ENCODE measurements at regions not wholly inside any gene's neighbourhood (a gene's known extent, or its start where the extent isn't known, plus 50 kb on each side); places are given as distances from the start of the nearest gene placed in this dataset.

GRCh38 chr2:2751715-2752315 lies 420.7 kb upstream of the MYT1L start:
- DNase-seq: no peak

DNA sequence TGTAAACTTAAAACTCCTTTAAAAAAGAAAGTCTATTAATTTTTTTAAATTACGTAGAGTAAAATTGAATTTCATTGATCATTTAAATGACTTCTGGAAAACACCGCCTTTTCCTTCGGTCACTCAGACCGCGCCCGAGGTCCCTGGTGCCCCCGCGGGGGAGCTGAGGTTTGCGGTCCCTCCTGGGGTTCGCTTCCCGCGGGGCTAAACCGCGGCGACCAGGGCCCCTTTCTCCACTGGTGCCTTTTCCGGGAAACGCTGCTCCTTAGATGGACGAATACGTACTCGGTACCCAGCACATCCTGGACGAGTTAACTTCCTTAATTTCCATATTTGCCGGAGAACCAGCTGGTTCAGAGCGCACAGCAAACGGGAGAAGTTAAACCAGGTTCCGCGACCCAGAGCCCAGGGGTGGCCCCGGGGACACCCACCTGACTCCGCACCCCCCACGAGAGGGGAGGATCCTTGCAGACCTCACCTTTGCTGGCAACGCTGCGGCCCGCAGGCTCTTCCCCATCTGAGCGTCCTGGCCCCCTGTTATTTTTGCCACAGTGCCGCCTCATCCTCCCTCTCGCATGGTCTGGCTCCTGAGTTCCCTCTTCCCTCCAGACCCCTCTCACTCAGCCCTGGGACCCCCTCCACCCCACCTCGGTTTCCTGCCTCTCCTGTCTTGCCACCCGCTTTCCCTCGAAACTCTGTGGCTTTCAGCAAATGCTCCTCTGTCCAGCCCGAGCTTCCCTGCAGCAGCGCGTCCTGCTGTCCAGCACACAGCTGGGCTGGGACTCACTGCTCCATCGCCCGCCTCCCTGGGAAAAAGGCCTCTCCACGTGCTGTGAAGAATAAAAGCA lies 420.0 kb upstream of the MYT1L start:
- DNase-seq: no peak

DNA sequence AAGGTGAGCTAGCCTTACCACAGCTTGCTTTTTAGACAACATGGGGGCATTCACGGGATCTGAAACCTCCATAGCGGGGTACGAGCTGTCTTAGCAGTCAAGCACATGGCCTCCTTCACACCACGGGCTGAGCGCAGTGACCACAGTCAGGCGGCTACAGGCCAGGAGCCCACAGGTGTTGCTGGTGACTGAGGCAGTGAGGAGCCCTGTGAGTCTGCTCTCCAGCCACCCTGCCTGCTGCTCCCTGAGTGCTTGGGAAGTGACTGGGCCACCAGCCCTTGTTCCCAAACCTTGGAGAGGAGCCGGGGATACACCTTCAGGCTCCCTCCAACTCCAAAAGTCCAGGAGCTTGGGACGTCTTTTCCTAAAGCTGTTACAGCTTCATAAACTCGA lies 418.1 kb upstream of the MYT1L start:
- DNase-seq: no peak

DNA sequence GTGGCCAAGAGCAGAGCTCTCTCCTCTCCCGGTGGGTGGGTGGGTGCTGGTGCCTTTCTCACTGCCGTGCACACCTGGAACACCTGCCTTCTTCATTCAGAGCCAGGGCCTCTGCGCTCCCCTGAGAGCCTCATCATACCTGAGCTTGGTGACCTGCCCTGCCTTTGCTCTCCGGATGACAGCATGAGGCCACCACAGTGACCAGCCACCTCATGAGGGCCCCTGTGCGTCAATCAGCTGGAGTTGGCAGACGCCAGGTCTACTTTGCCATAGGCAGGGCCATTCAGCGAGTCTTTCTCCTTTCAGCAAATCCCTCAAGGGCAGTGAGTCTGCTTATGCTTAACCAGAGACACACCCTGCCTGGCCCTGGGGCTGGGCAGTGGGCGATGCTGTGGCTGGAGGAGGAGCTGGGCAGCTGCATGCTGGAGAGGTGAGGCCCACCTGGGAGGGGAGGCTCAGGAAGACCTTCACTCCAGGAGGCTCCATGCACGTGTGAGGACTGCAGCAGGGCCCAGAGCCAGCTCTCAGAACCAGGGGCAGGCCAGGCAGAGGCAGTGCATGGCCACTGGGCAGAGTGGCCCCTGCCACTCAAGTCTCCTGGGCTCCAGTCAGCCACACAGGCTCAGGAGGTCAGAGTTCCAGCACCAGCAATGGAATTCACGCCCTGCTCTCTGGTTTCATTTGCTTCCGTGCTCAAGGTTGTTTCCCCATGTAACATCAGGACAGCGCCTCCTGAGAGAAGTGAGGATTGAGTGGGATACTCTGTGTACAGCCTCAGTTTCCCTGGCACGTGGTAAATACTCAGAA lies 417.5 kb upstream of the MYT1L start:
- no peak for DNase-seq

GRCh38 chr2:2747797-2748301 lies 416.8 kb upstream of the MYT1L start:
- DNase-seq: no peak

DNA sequence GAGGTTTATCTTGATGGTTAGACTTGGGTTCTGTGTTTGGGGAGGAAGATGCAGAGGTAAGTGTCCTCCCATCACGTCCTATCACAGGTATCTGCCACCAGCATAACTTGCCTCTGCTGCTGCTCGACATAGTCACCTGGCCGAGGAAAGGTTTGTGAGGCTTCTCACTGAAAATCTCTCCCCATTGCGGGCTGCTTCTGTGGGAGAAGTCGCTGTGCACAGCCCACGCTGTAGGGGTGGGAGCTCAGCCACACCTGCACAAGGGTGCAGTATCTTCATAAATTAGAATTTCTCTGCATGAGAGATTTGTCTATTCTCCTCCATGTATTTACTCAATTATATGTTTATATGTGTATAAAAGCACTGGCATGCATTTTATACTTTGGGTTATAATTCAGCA lies 415.7 kb upstream of the MYT1L start:
- DNase-seq: no peak

DNA sequence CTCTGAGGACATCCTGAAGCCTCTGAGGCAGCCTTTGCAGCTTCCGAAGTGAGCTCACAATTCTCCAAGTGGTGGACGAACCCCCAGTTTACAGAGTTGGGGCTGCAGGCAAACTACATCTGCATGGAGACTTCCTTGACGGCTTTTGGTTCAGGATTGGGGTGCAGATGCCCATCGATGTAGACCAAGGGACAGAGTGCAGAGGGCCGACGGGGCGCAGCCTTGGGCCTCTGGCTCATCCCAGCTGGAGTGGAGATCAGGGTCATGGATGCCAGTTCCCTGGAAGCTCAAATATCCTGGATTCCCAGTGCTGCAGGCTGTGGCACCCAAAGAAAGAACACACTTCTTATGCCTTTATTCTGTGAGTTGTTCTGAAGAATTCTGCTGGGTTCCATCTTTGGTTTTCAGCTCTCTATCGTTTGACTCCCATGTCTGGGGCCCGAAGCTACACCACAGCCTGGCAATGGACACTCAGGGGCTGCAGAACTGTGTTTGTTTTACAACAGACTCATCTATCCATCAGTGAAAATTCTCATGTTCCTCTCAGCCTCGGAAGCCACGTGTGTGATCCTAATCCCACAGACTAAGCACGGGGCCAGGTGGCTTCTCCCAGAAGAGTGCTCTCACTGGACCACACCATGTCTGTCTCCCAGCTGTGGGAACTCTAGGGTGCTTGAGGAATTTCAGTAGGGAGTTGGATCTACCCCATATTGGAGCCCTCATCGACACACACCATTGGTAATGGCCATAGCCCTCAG lies 414.1 kb upstream of the MYT1L start:
- no peak for DNase-seq

DNA sequence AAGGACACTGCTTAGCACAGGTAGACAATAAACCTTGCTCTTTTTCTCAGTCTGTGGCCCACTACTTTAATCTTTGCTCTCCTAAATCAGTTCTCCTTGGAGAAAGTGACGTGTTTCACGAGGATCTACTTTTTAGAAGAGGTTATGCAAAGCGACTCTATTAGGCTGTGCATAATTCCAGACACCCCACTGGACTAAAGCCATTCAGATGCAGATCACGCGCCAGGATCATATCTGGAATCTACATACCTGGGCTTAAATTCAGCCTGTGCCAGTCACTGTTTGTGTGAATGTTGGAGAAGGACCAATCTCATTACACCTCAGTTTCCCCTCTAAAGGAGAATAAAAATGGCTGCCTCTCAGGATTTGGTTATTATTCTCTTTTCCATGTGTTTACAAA lies 413.0 kb upstream of the MYT1L start:
- no peak for DNase-seq

GRCh38 chr2:2743164-2743571 lies 412.1 kb upstream of the MYT1L start:
- no peak for DNase-seq

DNA sequence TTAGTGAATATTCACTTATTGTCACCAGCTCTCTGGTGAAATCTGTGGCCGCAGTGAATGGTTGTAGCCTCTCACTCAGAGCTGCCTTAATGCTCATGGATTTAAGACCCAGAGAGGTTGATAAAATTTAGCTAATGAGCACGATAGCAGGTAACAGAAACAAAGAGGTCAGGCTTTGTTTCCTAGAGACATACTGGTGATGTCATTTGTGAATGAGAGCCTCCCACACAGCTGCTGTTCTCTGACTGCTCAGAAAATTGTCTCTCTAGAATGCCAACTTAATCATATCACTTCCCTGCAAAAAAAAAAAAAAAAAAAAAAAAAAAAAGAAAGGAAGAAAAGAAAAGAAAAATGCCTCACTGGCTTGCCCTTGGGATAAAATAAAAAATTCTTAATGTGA lies 411.7 kb upstream of the MYT1L start:
- DNase-seq: no peak

- DNase-seq: no peak
Measured at GRCh38 chr2:2740238-2740775, 409.2 kb upstream of the MYT1L start.

DNA sequence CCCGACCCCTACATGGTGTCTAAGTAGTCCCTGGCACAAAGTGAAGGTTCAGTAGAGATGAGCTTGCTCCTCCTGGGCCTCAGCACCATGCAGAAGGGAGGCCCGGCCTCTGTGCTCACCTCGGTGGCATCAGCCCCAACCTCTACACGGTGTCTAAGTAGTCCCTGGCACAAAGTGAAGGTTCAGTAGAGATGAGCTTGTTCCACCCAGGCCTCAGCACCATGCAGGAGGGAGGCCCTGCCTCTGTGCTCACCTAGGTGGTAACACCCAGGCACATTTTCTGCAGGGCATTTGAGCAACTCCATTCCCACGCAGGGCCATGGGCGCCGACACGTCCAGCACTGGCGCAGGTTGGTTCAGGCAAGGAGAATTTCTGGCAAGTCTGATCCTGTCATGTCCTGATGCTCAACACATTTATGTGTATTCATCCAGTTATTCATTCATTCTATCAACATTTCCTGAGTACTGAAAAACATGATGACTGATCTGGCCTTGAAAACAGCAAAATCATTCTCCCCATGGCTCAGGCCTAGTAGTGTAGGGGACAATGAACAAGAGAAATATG lies 408.2 kb upstream of the MYT1L start:
- no peak for DNase-seq

DNA sequence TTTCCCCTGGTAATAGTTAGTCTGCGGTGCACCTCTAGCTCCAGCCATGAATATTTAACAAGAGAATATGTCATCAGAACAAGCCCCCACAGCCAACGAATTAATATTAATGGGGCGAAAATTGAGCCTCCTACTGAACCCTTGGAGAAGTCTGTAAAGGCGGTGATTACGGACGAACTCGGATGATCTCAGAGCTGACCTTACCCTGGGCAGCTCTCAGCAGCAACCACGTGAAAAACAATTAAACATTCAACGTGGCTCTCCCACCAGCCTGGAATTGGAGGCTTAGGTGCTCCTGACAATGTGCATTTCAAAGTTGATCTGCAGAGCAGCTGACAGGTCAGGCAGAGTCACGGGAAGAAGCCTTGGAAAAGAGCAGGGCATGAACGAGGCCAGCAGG lies 407.6 kb upstream of the MYT1L start:
- no peak for DNase-seq

DNA sequence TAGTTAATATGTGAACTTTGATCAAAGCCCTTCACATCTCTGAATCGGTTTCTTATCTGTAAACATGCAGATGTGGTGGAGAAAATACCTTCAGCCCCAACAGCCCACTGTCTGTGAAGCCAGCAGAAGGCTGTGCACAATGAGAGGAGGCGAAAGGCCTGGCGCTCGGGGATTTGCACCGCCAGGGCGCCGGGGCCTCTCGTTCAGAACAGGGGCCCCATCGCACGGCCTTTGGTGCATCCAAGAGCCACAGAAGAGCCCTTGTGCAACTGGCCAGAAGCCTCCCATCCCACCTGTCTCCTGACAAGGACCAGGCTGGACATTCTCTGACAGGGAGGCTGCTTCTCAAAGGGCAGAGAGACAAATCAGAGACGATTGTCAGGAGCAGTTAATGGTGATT lies 407.2 kb upstream of the MYT1L start:
- no peak for DNase-seq

- no peak for DNase-seq
Measured at GRCh38 chr2:2735041-2735440, 404.0 kb upstream of the MYT1L start.

- DNase-seq: no peak
Measured at GRCh38 chr2:2734308-2734707, 403.2 kb upstream of the MYT1L start.

- DNase-seq: no peak
Measured at GRCh38 chr2:2733818-2734217, 402.7 kb upstream of the MYT1L start.

GRCh38 chr2:2732331-2733119 lies 401.4 kb upstream of the MYT1L start:
- no peak for DNase-seq

GRCh38 chr2:2731816-2732284 lies 400.8 kb upstream of the MYT1L start:
- no peak for DNase-seq

DNA sequence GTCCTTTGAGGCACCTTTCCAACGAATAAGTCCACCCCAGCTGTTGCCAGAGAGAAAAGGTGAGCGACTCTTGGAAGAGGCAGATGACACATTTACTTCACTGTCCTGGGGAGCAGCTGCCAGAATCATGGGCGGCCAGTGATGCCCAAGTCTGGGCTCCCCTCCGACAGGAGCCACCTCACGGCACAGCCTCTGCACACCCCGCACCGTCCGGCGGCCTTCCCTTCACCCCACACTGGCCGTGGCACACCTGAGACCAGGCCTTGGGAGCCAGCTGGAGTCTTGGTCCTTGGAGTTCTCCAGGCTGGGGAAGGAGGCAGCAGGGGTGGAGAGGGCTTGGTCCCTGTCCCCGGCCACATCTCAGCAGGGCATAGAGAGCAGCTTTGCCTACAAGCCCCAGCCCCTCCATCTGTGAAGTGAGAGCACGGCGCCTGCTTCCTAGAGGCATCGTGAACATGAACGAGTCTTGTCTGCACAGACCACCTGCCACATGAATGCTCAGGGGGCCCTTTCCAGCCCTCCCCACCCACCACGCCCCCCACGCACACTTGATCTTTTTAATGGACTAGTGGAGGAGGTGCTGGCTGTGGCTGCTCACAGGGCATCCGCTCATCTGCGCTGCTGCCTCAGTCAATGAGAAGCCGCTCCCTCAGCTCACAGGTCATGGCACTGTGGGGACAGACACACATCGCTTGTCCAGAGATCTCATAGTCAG lies 400.2 kb upstream of the MYT1L start:
- DNase-seq: no peak

Measured in activated CD8-positive, alpha-beta memory T cell treated with anti-CD3 and anti-CD28 coated beads, Interleukin-2, amount 50 U/mL, for 48 hours (primary cell).